ENCODE measurements at regions not wholly inside any gene's neighbourhood (a gene's known extent, or its start where the extent isn't known, plus 50 kb on each side); places are given as distances from the start of the nearest gene placed in this dataset.
"Not testable (repeated sequence)": the region's sequence is repeated elsewhere in the genome, so short reads cannot be mapped to it uniquely, and the experiment has no call there.

- no peak overlapping the region for H3K4me3 ChIP-seq (ENCODE audit: low read length)
- no peaks in the 10 kb centered on the region for H3K4me1 ChIP-seq (ENCODE audit: insufficient read depth, low read length)
- no peak for DNase-seq
- Mint-ChIP-seq H3K4me1 (no peaks in the 10 kb centered on the region), H3K9me3 (no peaks in the 10 kb centered on the region), H3K27ac (no peak overlapping the region), H3K36me3 (no peaks in the 10 kb centered on the region), H3K4me3 (no peak overlapping the region), H3K27me3 (peaks cover 5 to 9% of the 10 kb centered on the region in 2 donors)
- no peaks in the 10 kb centered on the region for H3K36me3 ChIP-seq (ENCODE audit: insufficient read depth, low read length)
- ChIA-PET POLR2A (no interaction called here), CTCF (no interaction called here)
- H3K27me3 ChIP-seq (ENCODE audit: insufficient read depth, low read length, poor library complexity, severe bottlenecking), result no peaks in the 10 kb centered on the region
- H3K27ac ChIP-seq (ENCODE audit: low read depth, low read length), result no peak overlapping the region
- no peaks in the 10 kb centered on the region for H3K9me3 ChIP-seq (ENCODE audit: low read length)
Observed at GRCh38 chr7:36051501-36051900, 101.6 kb upstream of the EEPD1 start.

- CTCF ChIA-PET, result no interaction called here
- H3K4me3 Mint-ChIP-seq, result no peak overlapping the region
Observed at GRCh38 chr7:36053589-36053988, 99.5 kb upstream of the EEPD1 start.

GRCh38 chr7:36054637-36055036 lies 98.4 kb upstream of the EEPD1 start:
- ChIA-PET POLR2A (no interaction called here), CTCF (no interaction called here)

More at GRCh38 chr7:36053589-36053988, 99.5 kb upstream of the EEPD1 start:
- Histone ChIP-seq H3K4me3 (ENCODE audit: low read length) (no peak overlapping the region), H3K27me3 (ENCODE audit: insufficient read depth, low read length, poor library complexity, severe bottlenecking) (no peaks in the 10 kb centered on the region), H3K36me3 (ENCODE audit: insufficient read depth, low read length) (no peaks in the 10 kb centered on the region), H3K4me1 (ENCODE audit: insufficient read depth, low read length) (no peaks in the 10 kb centered on the region), H3K9me3 (ENCODE audit: low read length) (no peaks in the 10 kb centered on the region), H3K27ac (ENCODE audit: low read depth, low read length) (no peak overlapping the region)
- Mint-ChIP-seq H3K4me1 (no peaks in the 10 kb centered on the region), H3K36me3 (no peaks in the 10 kb centered on the region), H3K27ac (no peak overlapping the region), H3K27me3 (peaks cover 9 to 15% of the 10 kb centered on the region in 2 donors), H3K9me3 (no peaks in the 10 kb centered on the region)
- POLR2A ChIA-PET, result no interaction called here
- DNase-seq, result no peak

GRCh38 chr7:36055207-36055606 lies 97.8 kb upstream of the EEPD1 start:
- Histone ChIP-seq H3K4me1 (ENCODE audit: insufficient read depth, low read length) (no peaks in the 10 kb centered on the region), H3K27ac (ENCODE audit: low read depth, low read length) (no peak overlapping the region), H3K36me3 (ENCODE audit: insufficient read depth, low read length) (no peaks in the 10 kb centered on the region), H3K4me3 (ENCODE audit: low read length) (no peak overlapping the region), H3K9me3 (ENCODE audit: low read length) (no peaks in the 10 kb centered on the region), H3K27me3 (ENCODE audit: insufficient read depth, low read length, poor library complexity, severe bottlenecking) (no peaks in the 10 kb centered on the region)
- H3K27me3 Mint-ChIP-seq, result peaks cover 7 to 26% of the 10 kb centered on the region in 2 donors
- DNase-seq, result no peak
- H3K4me1 Mint-ChIP-seq, result no peaks in the 10 kb centered on the region
- no peaks in the 10 kb centered on the region for H3K36me3 Mint-ChIP-seq
- H3K27ac Mint-ChIP-seq, result peak overlapping the region in 1 of 8 donors; percentile 17
- no peaks in the 10 kb centered on the region for H3K9me3 Mint-ChIP-seq
- CTCF ChIA-PET, result no interaction called here
- POLR2A ChIA-PET, result no interaction called here
- H3K4me3 Mint-ChIP-seq, result no peak overlapping the region

More at GRCh38 chr7:36054637-36055036, 98.4 kb upstream of the EEPD1 start:
- Histone ChIP-seq H3K4me1 (ENCODE audit: insufficient read depth, low read length) (no peaks in the 10 kb centered on the region), H3K9me3 (ENCODE audit: low read length) (no peaks in the 10 kb centered on the region), H3K27ac (ENCODE audit: low read depth, low read length) (no peak overlapping the region), H3K4me3 (ENCODE audit: low read length) (no peak overlapping the region), H3K27me3 (ENCODE audit: insufficient read depth, low read length, poor library complexity, severe bottlenecking) (no peaks in the 10 kb centered on the region), H3K36me3 (ENCODE audit: insufficient read depth, low read length) (no peaks in the 10 kb centered on the region)
- Mint-ChIP-seq H3K4me3 (no peak overlapping the region), H3K4me1 (no peaks in the 10 kb centered on the region), H3K27me3 (peaks cover 10 to 21% of the 10 kb centered on the region in 2 donors), H3K36me3 (no peaks in the 10 kb centered on the region), H3K27ac (no peak overlapping the region), H3K9me3 (no peaks in the 10 kb centered on the region)
- no peak for DNase-seq

GRCh38 chr7:36057323-36057722 lies 95.7 kb upstream of the EEPD1 start:
- Mint-ChIP-seq H3K4me1 (no peaks in the 10 kb centered on the region), H3K36me3 (no peaks in the 10 kb centered on the region), H3K27me3 (peaks cover 7 to 30% of the 10 kb centered on the region in 2 donors), H3K4me3 (no peak overlapping the region), H3K27ac (no peak overlapping the region), H3K9me3 (no peaks in the 10 kb centered on the region)
- Histone ChIP-seq H3K4me1 (ENCODE audit: insufficient read depth, low read length) (no peaks in the 10 kb centered on the region), H3K9me3 (ENCODE audit: low read length) (no peaks in the 10 kb centered on the region), H3K27ac (ENCODE audit: low read depth, low read length) (no peak overlapping the region), H3K27me3 (ENCODE audit: insufficient read depth, low read length, poor library complexity, severe bottlenecking) (no peaks in the 10 kb centered on the region), H3K36me3 (ENCODE audit: insufficient read depth, low read length) (no peaks in the 10 kb centered on the region), H3K4me3 (ENCODE audit: low read length) (no peak overlapping the region)
- CTCF ChIA-PET, result no interaction called here
- no peak for DNase-seq
- POLR2A ChIA-PET, result no interaction called here

GRCh38 chr7:36058020-36058592 lies 94.9 kb upstream of the EEPD1 start:
- Mint-ChIP-seq H3K27ac (no peak overlapping the region), H3K4me3 (no peak overlapping the region), H3K9me3 (no peaks in the 10 kb centered on the region), H3K4me1 (no peaks in the 10 kb centered on the region), H3K36me3 (no peaks in the 10 kb centered on the region), H3K27me3 (peaks cover 7 to 35% of the 10 kb centered on the region in 2 donors)
- POLR2A ChIA-PET, result no interaction called here
- no peak overlapping the region for H3K27ac ChIP-seq (ENCODE audit: low read depth, low read length)
- no peaks in the 10 kb centered on the region for H3K27me3 ChIP-seq (ENCODE audit: insufficient read depth, low read length, poor library complexity, severe bottlenecking)
- H3K36me3 ChIP-seq (ENCODE audit: insufficient read depth, low read length), result no peaks in the 10 kb centered on the region
- no peak overlapping the region for H3K4me3 ChIP-seq (ENCODE audit: low read length)
- no peaks in the 10 kb centered on the region for H3K9me3 ChIP-seq (ENCODE audit: low read length)
- CTCF ChIA-PET, result no interaction called here
- no peaks in the 10 kb centered on the region for H3K4me1 ChIP-seq (ENCODE audit: insufficient read depth, low read length)
- DNase-seq, result no peak

GRCh38 chr7:36060388-36060787 lies 92.7 kb upstream of the EEPD1 start:
- CTCF ChIA-PET; POLR2A ChIA-PET; H3K4me1 Mint-ChIP-seq; H3K9me3 Mint-ChIP-seq; H3K9me3 ChIP-seq (ENCODE audit: low read length); H3K4me1 ChIP-seq (ENCODE audit: insufficient read depth, low read length); H3K36me3 Mint-ChIP-seq; H3K36me3 ChIP-seq (ENCODE audit: insufficient read depth, low read length); H3K27ac ChIP-seq (ENCODE audit: low read depth, low read length); DNase-seq; H3K27me3 ChIP-seq (ENCODE audit: insufficient read depth, low read length, poor library complexity, severe bottlenecking); H3K4me3 Mint-ChIP-seq; H3K4me3 ChIP-seq (ENCODE audit: low read length): not testable (repeated sequence)
- H3K27ac Mint-ChIP-seq, result peak overlapping the region in 1 of 8 donors; percentile 19
- peaks cover 7 to 41% of the 10 kb centered on the region in 2 donors for H3K27me3 Mint-ChIP-seq

GRCh38 chr7:36062154-36062815 lies 90.8 kb upstream of the EEPD1 start:
- Histone ChIP-seq H3K4me1 (ENCODE audit: insufficient read depth, low read length) (no peaks in the 10 kb centered on the region), H3K9me3 (ENCODE audit: low read length) (no peaks in the 10 kb centered on the region), H3K36me3 (ENCODE audit: insufficient read depth, low read length) (no peaks in the 10 kb centered on the region), H3K27ac (ENCODE audit: low read depth, low read length) (no peak overlapping the region), H3K27me3 (ENCODE audit: insufficient read depth, low read length, poor library complexity, severe bottlenecking) (no peaks in the 10 kb centered on the region), H3K4me3 (ENCODE audit: low read length) (no peak overlapping the region)
- CTCF ChIA-PET, result no interaction called here
- no peaks in the 10 kb centered on the region for H3K9me3 Mint-ChIP-seq
- POLR2A ChIA-PET, result no interaction called here
- no peaks in the 10 kb centered on the region for H3K36me3 Mint-ChIP-seq
- no peak for DNase-seq
- H3K4me1 Mint-ChIP-seq, result no peaks in the 10 kb centered on the region
- no peak overlapping the region for H3K4me3 Mint-ChIP-seq
- H3K27ac Mint-ChIP-seq, result no peak overlapping the region
- H3K27me3 Mint-ChIP-seq, result peaks cover 4 to 39% of the 10 kb centered on the region in 2 donors
